PFSK-1 (cell line): ENCODE measurements at regions not wholly inside any gene's neighbourhood (a gene's known extent, or its start where the extent isn't known, plus 50 kb on each side); places are given as distances from the start of the nearest gene placed in this dataset.

Experiments used
- TAF1 ChIP-seq: IDR thresholded peaks from 2 replicates; pipeline ENCODE4 v1.6.1; 2012; ENCODE audit warnings: low read length, control low read depth, borderline replicate concordance; ENCODE audit not compliant: insufficient read depth
- TF ChIP-seq, protein P1 (sequence below), 2 experiments: IDR thresholded peaks; 2 replicates each; pipeline versions ENCODE4 v1.6.1 to v1.8.0; 2011 to 2012; ENCODE audit warnings: low read depth in 2 of 2, low read length in 2 of 2, control low read depth in 1 of 2, inconsistent platforms in 1 of 2, mild to moderate bottlenecking in 1 of 2, moderate library complexity in 1 of 2; ENCODE audit not compliant: insufficient read depth in 1 of 2

DNA sequence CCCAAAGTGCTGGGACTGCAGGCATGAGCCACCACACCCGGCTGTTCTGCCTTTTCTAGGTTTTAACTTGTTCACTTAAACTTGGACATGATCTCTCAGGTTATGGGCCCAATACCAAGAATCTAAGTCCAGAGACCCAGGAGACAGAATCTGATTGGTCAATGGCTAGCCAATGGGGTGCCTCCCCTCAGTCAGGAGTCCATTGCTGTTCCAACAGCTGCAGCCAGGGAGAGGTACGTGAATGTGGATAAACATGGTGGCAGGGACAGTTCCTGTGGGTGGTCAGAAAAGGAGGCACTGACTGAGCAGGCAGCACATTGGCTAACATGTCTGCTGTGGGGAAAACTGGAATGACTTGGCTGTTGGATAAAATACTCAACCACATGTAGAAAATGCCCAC is 140.3 kb downstream of the RPLP1 start:
- TF ChIP-seq, protein P1, sequence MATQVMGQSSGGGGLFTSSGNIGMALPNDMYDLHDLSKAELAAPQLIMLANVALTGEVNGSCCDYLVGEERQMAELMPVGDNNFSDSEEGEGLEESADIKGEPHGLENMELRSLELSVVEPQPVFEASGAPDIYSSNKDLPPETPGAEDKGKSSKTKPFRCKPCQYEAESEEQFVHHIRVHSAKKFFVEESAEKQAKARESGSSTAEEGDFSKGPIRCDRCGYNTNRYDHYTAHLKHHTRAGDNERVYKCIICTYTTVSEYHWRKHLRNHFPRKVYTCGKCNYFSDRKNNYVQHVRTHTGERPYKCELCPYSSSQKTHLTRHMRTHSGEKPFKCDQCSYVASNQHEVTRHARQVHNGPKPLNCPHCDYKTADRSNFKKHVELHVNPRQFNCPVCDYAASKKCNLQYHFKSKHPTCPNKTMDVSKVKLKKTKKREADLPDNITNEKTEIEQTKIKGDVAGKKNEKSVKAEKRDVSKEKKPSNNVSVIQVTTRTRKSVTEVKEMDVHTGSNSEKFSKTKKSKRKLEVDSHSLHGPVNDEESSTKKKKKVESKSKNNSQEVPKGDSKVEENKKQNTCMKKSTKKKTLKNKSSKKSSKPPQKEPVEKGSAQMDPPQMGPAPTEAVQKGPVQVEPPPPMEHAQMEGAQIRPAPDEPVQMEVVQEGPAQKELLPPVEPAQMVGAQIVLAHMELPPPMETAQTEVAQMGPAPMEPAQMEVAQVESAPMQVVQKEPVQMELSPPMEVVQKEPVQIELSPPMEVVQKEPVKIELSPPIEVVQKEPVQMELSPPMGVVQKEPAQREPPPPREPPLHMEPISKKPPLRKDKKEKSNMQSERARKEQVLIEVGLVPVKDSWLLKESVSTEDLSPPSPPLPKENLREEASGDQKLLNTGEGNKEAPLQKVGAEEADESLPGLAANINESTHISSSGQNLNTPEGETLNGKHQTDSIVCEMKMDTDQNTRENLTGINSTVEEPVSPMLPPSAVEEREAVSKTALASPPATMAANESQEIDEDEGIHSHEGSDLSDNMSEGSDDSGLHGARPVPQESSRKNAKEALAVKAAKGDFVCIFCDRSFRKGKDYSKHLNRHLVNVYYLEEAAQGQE (IDR thresholded peaks at IDR 0.05; ENCODE audit: insufficient read depth in 1 of 2, low read depth in 2 of 2, low read length in 2 of 2): no peak
- TF ChIP-seq TAF1: no peak
